Prostate gland (tissue), 2 donors: ENCODE measurements at regions not wholly inside any gene's neighbourhood (a gene's known extent, or its start where the extent isn't known, plus 50 kb on each side); places are given as distances from the start of the nearest gene placed in this dataset.
"Not testable (repeated sequence)": the region's sequence is repeated elsewhere in the genome, so short reads cannot be mapped to it uniquely, and the experiment has no call there.

ENCODE experiments used
- POLR2A ChIP-seq: fragments of 450-650 bp; IDR thresholded peaks from one replicate; pipeline ENCODE4 v1.6.1; 2016; ENCODE audit warnings: antibody characterized with exemption, mild to moderate bottlenecking
- POLR2AphosphoS5 ChIP-seq: sonication (generic); formaldehyde crosslinking; IDR thresholded peaks from one replicate; pipeline ENCODE4 v1.6.1; 2017; ENCODE audit warnings: antibody characterized with exemption
- TF ChIP-seq, protein P1 (sequence below), 4 experiments: fragments of 200-600 bp in 2 of 4; fragments of 450-650 bp in 2 of 4; sonication (generic) in 2 of 4; IDR thresholded peaks; 1 replicate in 3 of 4; 2 replicates in 1 of 4; pipeline ENCODE4 v1.5.1; 2016 to 2019; ENCODE audit warnings: antibody characterized with exemption in 4 of 4, mild to moderate bottlenecking in 2 of 4, moderate library complexity in 2 of 4

DNA sequence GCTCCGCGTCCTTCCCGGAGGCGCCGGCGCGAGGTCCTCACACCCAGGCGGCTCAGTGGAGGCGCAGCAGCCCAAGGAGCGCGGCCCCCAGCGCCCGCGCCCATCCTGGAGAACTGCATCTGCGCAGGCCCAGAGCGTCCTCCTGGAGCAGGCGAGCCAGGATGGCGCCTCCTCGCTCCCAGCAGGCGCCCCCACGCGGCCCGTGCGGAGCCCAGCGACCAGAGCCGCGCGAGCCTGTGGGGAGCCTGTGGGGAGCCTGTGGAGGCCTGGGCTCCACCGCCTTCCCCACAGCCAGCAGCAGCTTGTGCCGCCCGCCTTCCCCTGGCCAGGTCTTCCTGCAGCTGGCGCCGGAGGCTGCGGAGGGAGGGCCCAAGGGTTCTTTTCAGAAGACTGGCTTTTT, 953.9 kb downstream of the TMEM121 start:
- TF ChIP-seq POLR2AphosphoS5, POLR2A: not testable (repeated sequence)
- TF ChIP-seq, protein P1, sequence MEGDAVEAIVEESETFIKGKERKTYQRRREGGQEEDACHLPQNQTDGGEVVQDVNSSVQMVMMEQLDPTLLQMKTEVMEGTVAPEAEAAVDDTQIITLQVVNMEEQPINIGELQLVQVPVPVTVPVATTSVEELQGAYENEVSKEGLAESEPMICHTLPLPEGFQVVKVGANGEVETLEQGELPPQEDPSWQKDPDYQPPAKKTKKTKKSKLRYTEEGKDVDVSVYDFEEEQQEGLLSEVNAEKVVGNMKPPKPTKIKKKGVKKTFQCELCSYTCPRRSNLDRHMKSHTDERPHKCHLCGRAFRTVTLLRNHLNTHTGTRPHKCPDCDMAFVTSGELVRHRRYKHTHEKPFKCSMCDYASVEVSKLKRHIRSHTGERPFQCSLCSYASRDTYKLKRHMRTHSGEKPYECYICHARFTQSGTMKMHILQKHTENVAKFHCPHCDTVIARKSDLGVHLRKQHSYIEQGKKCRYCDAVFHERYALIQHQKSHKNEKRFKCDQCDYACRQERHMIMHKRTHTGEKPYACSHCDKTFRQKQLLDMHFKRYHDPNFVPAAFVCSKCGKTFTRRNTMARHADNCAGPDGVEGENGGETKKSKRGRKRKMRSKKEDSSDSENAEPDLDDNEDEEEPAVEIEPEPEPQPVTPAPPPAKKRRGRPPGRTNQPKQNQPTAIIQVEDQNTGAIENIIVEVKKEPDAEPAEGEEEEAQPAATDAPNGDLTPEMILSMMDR (IDR thresholded peaks at IDR 0.05): not testable (repeated sequence)
